Mucosa of gallbladder (tissue), 1 donor: ENCODE measurements at regions not wholly inside any gene's neighbourhood (a gene's known extent, or its start where the extent isn't known, plus 50 kb on each side); places are given as distances from the start of the nearest gene placed in this dataset.

Source experiments
- DNase-seq: peaks from one replicate; pipeline ENCODE4 v3.0.0-alpha.2; 2020; ENCODE audit warnings: low spot score
- donor health status: DM: no; HTN: no; CAD: no.

DNA sequence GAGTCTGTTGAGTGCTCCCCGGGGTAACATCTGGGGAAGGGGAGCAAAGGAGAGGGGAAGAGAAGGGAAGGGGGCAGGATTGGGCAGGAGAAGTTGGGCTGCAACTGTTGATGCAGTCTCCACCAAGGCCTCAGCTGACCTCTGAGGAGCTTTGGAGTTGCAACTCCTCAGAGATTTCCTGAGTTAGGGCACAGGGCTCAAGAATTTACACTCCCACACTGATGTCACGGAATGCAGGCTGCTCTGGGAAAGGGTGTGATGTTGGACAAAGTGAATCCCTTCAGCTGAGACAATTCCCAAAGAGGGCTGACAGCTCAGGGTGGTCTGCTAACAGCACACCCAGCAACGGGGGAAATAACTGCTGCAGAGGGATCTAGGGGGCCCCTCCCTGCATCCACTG, 295.6 kb downstream of the PCNX1 start:
- no peak for DNase-seq

DNA sequence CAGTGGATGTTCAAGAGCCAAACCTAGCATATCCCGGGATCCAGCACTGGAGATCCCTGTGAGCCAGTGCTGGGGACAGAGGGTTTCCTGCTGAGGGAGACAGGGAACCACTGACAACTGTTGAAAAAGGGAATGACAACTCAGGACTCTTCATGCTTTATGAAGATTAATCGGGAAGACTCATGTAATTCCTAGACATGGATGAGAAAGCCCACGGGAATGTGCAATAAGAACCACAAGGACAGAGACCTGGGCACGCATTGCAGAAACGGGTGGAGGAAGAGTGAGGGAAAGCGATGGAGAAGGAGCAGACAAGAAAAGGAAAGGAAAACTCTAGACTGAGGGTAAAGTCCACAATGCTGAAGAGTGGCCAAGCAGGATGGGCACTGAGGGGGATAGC, 296.0 kb downstream of the PCNX1 start:
- DNase-seq, result peak; percentile 37

GRCh38 chr14:71204231-71204630, 297.0 kb downstream of the PCNX1 start:
- no peak for DNase-seq

GRCh38 chr14:71204768-71205167, 297.5 kb downstream of the PCNX1 start:
- DNase-seq, result no peak

DNA sequence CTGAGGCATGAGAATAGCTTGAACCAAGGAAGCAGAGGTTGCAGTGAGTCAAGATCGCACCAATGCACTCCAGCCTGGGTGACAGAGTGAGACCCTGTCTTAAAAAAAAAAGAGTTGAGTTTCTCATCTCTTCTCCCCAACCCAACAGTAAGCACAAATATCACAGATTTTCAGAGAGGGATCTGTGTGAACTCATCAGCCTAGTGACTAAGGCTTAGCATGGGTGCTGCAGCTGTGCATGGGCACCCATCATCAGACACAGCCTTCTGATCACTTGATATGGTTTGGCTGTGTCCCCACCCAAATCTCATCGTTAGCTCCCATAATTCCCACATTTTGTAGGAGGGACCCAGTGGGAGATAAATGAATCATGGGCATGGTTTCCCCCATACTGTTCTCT, 298.9 kb downstream of the PCNX1 start:
- DNase-seq, result no peak

GRCh38 chr14:71206766-71207371, 299.6 kb downstream of the PCNX1 start:
- peak; percentile 87 for DNase-seq

DNA sequence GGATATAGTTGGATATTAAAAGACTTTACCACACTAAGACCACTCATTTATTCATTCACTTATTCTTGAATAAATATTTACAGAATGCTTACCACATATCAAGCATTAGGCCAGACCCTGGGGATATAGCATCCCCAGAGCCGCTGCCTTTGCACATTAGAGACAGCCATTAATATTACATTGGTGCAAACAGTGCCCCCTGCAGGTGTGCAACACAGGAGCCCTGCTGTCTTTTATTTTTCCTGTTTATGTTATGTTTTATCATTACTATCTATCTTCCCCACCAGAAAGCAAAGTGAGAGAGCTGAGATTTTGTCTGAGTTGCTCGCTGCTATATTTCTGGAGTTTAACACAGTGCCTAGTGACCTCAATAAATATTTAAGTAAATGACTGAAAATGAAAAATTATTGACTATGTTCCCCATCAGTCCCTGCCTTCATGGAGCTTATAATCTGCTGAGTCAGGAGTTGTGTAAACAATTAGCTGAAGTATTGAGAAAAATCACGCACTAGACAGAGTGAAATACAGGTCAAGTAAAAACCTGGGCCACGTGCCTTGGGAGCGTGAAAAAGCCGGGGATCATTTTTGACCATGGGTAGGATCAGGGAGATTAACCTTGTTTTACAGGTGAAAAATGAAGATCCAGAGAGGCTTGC, 301.6 kb downstream of the PCNX1 start:
- DNase-seq, result no peak

DNA sequence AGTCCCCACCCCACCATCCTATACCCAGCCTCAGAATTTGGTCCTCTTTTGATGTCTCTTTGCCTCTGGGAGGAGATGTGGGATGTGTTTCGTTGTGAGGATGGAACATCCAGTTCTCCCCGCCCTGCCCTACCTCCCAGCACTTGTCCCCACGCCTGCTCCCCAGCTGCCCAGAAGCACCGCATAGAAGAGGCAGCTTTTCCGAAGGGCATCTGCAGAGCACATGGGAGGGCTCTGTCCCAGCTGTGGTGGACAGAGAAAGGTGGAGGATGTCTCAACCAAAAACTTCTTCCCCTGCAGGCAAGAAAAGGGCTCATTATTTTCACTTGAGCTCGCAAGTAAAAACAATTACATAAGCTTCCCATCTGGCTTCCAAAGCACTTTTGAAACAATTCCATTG, 302.6 kb downstream of the PCNX1 start:
- no peak for DNase-seq

DNA sequence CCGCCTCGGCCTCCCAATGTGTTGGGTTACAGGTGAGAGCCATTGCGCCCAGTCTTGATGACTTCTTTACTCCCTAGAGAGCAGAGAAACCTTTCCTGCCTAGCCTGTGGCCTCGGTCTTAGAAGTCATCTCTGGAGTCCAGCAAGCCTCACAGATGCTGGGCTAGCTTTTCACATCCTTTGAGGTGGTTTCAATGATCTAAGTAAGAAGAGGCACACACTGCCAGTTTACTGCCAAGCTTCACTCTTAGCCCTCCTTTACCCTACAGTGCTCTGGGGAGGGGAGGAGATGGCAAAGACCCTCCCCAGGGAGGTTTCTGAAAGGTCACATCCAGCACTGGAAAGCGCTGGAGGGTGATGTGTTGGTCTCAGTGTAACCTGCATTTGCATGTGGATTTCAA, 304.8 kb downstream of the PCNX1 start:
- no peak for DNase-seq

GRCh38 chr14:71212683-71213107, 305.4 kb downstream of the PCNX1 start:
- no peak for DNase-seq

GRCh38 chr14:71214241-71214640, 307.0 kb downstream of the PCNX1 start:
- no peak for DNase-seq

- no peak for DNase-seq
Measured at GRCh38 chr14:71220462-71220861, 313.2 kb downstream of the PCNX1 start.

DNA sequence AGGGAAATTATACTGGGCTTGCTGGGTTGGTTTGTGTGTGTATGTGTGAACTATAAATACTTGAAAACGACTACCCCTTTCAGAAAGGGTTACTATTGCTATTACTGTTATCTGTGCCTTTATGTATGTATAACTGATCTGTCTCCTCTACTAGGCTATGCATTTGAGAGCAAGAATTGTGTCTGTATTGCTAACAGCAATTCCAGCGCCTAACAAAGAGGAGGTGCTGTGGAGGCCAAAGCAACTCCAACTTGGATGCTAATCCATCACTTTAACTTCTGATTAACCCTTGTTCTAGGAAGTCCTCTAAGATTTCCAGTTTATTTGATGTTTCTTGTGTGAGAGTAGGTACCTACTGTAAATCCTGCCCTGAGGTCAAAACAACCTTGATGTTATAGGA, 313.9 kb downstream of the PCNX1 start:
- DNase-seq, result no peak

GRCh38 chr14:71225113-71225512, 317.9 kb downstream of the PCNX1 start:
- DNase-seq, result no peak

GRCh38 chr14:71228711-71229110, 321.5 kb downstream of the PCNX1 start:
- no peak for DNase-seq

GRCh38 chr14:71229875-71230274, 322.6 kb downstream of the PCNX1 start:
- no peak for DNase-seq

- DNase-seq, result no peak
Measured at GRCh38 chr14:71230897-71231296, 323.6 kb downstream of the PCNX1 start.

DNA sequence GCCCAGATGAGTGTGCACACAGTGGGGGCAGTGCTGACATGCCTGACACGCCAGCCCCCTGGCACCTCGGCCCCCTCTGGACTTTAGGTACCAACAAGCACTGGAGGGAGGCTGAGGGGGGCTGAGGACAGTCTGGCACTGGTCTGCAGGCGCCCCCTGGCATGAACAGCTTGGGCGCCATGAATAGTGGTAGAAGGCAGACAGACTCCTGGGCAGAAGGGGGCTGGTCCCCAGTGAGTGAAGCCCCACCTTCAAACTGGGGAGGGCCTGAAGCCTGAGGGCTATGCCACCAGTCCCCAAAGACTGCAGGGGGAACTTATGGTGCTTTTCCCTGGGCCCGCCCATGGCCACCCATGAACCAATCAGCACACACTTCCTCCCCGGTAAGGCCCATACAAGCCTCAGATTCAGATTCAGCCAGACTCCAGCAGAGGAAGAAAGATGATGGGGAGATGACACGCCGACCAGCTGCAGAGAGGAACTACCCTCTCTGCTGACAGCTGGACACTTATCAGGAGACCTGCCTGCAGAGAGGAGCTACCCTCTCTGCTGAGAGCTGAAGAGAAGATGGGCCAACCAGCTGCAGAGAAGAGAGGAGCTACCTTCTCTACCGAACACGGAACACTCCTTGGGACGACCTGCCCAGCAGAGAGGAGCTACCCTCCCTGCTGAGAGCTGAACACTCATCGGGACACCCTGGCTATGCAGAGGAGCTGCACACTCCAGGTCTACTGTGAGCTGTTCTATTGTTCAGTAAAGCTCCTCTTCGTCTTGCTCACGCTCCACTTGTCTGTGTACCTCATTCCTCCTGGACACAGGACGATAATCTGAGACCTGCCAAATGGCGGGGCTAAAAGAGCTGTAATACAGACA, 324.5 kb downstream of the PCNX1 start:
- no peak for DNase-seq

GRCh38 chr14:71232506-71232905, 325.2 kb downstream of the PCNX1 start:
- no peak for DNase-seq

GRCh38 chr14:71235875-71236274, 328.6 kb downstream of the PCNX1 start:
- peak; percentile 53 for DNase-seq

- no peak for DNase-seq
Measured at GRCh38 chr14:71236487-71236886, 329.2 kb downstream of the PCNX1 start.

- no peak for DNase-seq
Measured at GRCh38 chr14:71237556-71237955, 330.3 kb downstream of the PCNX1 start.

DNA sequence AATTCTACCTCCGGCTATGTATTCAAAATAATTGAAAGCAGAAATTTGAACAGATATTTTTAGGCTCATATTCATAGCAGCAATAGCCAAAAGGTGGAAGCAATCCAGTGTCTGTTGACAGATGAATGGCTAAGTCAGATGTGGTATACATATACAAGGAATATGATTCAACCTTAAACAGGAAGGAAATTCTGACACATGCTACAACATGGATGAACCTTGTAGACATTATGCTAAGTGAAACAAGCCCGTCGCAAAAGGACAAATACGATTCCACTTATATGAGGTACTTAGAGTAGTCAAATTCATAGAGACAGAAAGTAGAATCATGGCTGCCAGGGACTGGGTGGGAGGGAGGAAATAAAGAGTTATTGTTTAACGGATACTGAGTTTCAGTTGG, 331.6 kb downstream of the PCNX1 start:
- DNase-seq, result no peak
